ENCODE measurements at regions not wholly inside any gene's neighbourhood (a gene's known extent, or its start where the extent isn't known, plus 50 kb on each side); places are given as distances from the start of the nearest gene placed in this dataset.
"Not testable (repeated sequence)": the region's sequence is repeated elsewhere in the genome, so short reads cannot be mapped to it uniquely, and the experiment has no call there.

- no peak for DNase-seq
Measured at GRCh38 chr7:142460402-142461117, 202.7 kb upstream of the PRSS58 start.

- DNase-seq = no peak
Measured at GRCh38 chr7:142459551-142459963, 201.7 kb upstream of the PRSS58 start.

DNA sequence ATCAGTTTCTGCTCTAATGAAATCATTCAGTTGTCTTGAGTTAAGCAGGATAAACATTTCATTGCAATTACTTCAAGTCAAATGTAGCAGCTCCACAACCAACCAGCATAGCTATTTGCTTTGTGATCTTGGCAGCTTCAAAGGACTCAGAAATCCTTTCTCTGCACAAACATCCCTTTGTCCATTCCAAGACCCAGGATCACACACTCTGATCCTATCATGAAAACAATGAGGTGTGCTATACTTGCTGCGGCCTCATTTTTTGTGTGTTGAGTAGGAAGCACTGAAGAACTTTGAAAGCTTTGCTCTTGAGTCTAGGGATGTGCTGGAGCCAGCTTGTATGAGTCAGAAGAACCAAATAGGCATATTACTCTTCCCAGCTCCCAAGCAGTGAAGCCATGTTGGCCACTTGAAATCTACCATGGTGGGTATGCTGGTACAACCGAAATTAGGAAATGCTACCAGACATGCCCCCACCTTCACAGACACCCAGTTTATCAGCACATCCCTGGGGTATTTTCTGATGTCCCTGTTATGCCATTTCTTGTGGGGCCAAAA lies 199.4 kb upstream of the PRSS58 start:
- DNase-seq = no peak

DNA sequence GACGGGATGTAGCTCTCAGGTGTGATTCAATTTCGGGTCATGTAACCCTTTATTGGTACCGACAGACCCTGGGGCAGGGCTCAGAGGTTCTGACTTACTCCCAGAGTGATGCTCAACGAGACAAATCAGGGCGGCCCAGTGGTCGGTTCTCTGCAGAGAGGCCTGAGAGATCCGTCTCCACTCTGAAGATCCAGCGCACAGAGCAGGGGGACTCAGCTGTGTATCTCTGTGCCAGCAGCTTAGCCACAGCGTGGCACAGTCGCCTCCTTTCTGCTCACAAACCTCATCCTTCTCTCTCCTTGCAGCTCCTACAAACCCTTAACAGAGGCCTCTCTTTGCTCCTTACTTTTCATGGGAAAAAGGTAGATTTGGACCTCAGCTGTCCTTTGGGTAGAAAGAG lies 197.5 kb upstream of the PRSS58 start:
- no peak for DNase-seq

DNA sequence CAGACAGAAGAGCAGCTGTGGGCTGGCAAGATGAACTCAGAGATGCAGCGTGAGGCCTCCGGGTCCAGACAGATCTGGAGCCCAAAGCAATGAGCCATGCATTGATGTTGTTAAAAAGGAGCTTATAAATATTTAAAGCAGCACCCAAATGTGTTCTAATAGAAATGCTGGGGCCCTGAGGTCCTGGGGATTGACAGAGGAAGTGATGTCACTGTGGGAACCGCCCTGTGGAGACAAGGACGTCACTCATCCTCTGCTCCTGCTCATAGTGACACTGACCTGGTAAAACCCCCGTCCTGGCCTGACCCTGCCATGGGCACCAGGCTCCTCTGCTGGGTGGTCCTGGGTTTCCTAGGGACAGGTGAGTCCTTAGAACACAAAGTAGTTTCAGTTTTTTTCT lies 197.0 kb upstream of the PRSS58 start:
- DNase-seq = no peak

- no peak for DNase-seq
Measured at GRCh38 chr7:142452791-142453190, 194.9 kb upstream of the PRSS58 start.

DNA sequence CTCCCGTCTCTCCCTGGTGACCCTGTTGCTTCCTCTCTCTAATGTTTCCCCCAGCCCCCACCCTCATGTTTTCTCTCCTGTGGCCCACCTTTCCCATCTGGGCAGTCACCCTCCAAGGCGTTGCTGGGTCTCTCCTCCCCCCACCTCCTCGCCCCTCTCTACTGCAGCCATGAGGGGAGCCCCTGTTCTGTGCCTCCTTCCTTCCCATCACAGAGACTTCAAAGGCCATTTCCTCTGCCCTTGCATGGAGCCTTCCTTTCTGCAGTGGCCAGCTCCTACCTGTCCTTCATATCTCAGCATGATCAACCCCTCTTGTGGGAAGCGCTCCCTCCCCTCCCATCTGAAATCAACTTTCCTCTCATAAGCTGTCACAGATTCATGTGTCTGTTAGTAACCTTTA lies 194.0 kb upstream of the PRSS58 start:
- DNase-seq = no peak

- DNase-seq = no peak
Measured at GRCh38 chr7:142451296-142451695, 193.4 kb upstream of the PRSS58 start.

GRCh38 chr7:142450695-142451094 lies 192.8 kb upstream of the PRSS58 start:
- DNase-seq = no peak

DNA sequence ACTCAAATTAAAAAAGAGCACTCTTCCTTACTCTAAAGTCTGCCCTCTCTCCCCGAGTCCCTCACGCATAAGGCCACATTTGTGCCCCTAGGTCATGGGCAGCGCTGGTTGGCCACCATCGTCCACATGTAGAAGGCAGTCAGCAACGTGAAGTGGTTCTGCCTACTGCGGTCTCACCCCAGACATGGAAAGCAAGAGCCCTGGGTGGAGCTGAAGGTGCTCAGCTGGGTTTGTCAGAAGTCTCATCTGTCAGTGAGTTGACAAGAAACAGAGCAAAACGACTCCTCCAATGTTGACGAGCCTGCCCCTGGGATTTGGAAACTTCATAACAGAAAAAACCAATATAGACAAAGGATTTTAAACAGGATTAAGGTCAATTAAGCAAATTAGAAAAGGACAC lies 192.3 kb upstream of the PRSS58 start:
- no peak for DNase-seq

- DNase-seq = not testable (repeated sequence)
Measured at GRCh38 chr7:142448857-142449256, 191.0 kb upstream of the PRSS58 start.

GRCh38 chr7:142447762-142448161 lies 189.9 kb upstream of the PRSS58 start:
- DNase-seq = no peak

GRCh38 chr7:142445019-142445686 lies 187.3 kb upstream of the PRSS58 start:
- DNase-seq = peak; percentile 48

GRCh38 chr7:142443216-142444010 lies 185.6 kb upstream of the PRSS58 start:
- no peak for DNase-seq

- DNase-seq = no peak
Measured at GRCh38 chr7:142442396-142442795, 184.5 kb upstream of the PRSS58 start.

- no peak for DNase-seq
Measured at GRCh38 chr7:142440906-142441411, 183.1 kb upstream of the PRSS58 start.

DNA sequence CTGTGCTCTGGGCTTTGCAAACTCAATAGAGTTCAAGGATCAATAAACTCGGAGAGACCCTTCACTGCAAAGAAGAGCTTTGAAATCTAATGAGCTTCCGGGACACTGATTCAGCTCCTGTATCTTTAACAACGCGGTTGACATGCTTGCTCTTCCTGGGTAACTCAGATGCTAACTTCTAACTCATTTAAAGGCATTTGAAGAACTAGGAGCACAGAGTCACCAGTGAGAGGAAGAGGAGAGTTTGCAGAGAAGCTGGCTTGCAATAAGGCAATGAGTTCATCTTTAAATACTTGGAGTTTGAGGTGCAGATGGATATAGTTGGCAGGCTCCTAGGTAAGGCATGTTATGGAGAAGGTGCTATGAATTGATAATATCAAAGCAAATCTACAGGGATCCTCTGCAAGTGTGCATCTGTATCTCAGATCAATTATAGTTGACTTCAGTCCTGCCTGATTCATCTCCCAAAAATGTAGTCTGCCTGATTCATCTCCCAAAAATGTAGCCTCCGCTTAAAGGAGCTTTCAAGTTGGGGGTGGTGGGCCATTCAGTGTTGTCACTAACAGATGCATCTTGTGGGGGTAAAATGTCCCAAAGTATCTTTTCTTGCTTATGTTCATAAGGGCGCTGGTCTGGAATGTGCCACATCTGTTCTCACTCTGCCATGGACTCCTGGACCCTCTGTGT lies 182.5 kb upstream of the PRSS58 start:
- no peak for DNase-seq

GRCh38 chr7:142439739-142440138 lies 181.9 kb upstream of the PRSS58 start:
- DNase-seq = no peak

- DNase-seq = no peak
Measured at GRCh38 chr7:142438923-142439515, 181.2 kb upstream of the PRSS58 start.

DNA sequence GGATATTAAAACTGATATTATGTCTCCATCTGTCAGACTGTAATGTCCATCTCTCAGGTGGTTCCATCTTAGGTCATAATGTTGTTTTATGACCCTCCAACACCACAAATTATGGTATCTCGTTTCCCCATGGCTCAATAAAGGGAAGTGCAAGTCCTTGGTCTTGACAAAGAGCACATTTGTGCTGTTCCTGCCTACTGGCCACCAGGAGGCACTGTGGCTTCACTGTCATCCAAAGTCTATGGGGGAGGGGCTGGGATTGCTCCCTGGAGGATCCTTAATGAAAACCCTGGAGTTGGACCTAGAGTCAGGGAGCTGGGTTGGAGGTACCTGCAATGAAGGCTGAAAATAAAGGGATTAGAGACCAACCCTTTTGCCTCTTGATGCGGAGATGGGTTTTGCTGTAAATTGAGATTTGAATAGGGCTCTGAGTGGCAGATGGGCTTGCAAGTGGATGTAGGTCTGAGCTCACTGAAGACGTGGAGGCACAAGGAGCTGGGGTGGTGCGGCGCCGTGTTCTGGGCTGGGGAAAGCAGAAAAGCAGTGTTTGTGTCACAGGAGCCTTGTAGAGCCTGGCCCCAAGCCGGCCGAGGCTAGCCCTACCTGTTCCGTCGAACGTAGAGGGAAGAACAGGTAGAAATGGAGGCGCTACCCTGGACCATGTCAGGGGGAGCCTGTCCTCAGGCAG lies 180.5 kb upstream of the PRSS58 start:
- DNase-seq = peak; percentile 45

DNA sequence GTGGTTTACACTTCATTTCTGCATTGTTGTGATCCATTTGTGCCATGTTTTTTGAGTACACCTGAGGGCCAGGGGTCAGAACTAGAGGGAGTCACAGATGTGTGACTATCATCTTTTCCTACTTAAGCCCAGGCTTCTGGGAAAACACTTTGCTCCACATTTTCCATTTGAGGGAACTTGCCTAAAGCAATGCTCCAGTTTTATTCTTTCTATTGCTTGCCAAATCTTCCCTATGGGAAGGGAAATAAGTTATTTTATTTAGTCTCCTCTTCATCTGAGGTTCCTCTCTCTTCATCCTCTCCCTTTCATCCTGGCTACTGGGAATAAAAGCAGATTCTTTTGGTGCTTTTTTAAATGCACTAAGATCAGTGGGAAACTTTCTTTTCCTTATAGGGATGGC lies 179.9 kb upstream of the PRSS58 start:
- no peak for DNase-seq

- DNase-seq = no peak
Measured at GRCh38 chr7:142436601-142437000, 178.7 kb upstream of the PRSS58 start.

Data from stimulated activated CD8-positive, alpha-beta memory T cell treated with anti-CD3 and anti-CD28 coated beads, Interleukin-4, amount 100 ng/mL, for 48 hours (primary cell).